IgD-negative memory B cell (primary cell): ENCODE measurements at regions not wholly inside any gene's neighbourhood (a gene's known extent, or its start where the extent isn't known, plus 50 kb on each side); places are given as distances from the start of the nearest gene placed in this dataset.
A peak's percentile ranks its signal among the peaks of the same experiment; 100 is the strongest.

ENCODE experiments used
- H3K27ac Mint-ChIP-seq, 3 donors: one replicate each; pipeline ENCODE4 v1.8.0; 2020 to 2022; ENCODE audit warnings: mild to moderate bottlenecking in 3 of 3, mixed read lengths in 3 of 3, moderate library complexity in 1 of 3
- H3K27me3 Mint-ChIP-seq: one replicate; pipeline ENCODE4 v1.8.0; 2021; ENCODE audit warnings: mixed read lengths
- H3K36me3 Mint-ChIP-seq: one replicate; pipeline ENCODE4 v1.8.0; 2020; ENCODE audit warnings: mild to moderate bottlenecking, mixed read lengths
- H3K4me1 Mint-ChIP-seq, 3 donors: one replicate each; pipeline ENCODE4 v1.8.0; 2020 to 2022; ENCODE audit warnings: mixed read lengths in 3 of 3, mild to moderate bottlenecking in 1 of 3
- H3K4me3 Mint-ChIP-seq, 4 donors: one replicate each; pipeline ENCODE4 v1.8.0; 2020 to 2022; ENCODE audit warnings: mild to moderate bottlenecking in 4 of 4, mixed read lengths in 4 of 4, moderate library complexity in 3 of 4
- H3K9me3 Mint-ChIP-seq, 3 donors: one replicate each; pipeline ENCODE4 v1.8.0; 2020 to 2021; ENCODE audit warnings: mixed read lengths in 3 of 3, mild to moderate bottlenecking in 1 of 3

DNA sequence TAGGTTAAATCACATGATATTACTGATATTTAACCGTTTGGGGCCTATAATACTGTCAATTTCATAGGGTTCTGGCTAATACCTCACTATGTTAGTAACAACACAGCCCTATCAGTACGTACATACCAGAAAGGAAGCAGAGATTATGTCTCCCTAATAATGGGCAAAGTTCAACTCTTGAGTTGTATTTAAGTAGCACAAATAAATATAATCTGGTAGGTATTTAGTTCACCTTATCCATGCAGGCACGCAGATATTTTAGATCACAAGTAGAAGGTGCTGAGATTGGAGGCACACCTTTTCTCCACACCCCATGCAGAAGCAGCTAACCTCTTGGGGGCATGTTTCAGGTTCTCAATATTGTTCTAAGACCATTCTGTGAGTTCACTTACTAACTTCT, 118.9 kb downstream of the IRS1 start:
- H3K27ac Mint-ChIP-seq: no peak overlapping the region
- H3K4me3 Mint-ChIP-seq: no peak overlapping the region
- H3K9me3 Mint-ChIP-seq: peaks cover 0 to 4% (median 0%) of the 10 kb centered on the region in 3 donors
- H3K27me3 Mint-ChIP-seq: peaks cover 4% of the 10 kb centered on the region
- peaks cover 2% of the 10 kb centered on the region for H3K36me3 Mint-ChIP-seq
- H3K4me1 Mint-ChIP-seq: no peaks in the 10 kb centered on the region

DNA sequence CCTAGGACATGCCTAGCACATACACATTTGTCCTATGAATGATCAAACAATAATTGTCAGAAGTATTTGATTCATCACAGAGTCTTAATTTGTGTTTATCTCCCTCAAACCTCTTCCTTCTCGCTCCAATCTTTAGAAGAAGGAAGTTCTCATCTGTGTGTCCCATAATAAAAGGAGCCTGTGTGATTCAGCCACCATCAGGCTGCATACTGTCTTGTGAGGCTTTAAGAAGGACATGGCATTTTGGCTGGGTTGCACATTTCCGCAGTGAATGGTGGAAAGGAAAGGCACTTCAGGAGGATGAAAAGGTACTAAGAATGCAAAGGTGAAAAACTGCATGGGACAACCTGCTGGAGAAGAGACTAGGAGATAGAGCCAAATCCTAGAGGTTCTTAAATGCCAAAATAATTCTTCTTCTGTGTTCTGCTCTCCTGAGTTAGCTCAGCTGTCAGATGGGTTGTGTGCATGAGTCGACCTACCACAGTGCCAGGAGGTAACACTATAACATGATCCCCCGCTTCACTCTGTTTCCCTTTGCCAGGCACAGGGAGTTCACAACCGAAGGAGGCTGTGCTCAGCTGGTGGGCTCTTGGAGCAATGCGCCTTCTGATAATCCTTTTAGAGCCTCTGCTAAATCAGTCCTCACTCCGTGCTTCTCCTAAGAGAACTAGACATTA, 120.1 kb downstream of the IRS1 start:
- H3K27me3 Mint-ChIP-seq: peaks cover 3% of the 10 kb centered on the region
- H3K9me3 Mint-ChIP-seq: no peaks in the 10 kb centered on the region
- H3K27ac Mint-ChIP-seq: no peak overlapping the region
- peaks cover 2% of the 10 kb centered on the region for H3K36me3 Mint-ChIP-seq
- no peak overlapping the region for H3K4me3 Mint-ChIP-seq
- H3K4me1 Mint-ChIP-seq: no peaks in the 10 kb centered on the region

DNA sequence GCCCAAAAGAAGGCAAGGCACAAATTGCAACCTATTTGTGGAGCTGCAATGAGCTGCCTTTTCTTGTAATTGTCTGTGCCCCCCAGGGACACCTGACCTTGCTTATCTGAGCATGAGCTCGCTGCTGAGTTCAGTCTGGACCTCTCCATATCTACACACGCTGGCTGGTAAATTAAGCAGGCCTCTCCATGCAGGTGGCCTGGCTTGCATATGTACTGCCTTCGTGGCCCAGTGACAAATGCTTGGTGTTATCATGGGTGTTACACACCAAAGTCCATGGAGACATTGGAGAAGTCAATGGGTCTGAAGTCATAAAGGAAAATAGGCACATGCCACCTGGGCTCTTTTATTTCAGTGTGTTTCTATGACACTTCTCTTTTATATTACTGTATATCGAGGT, 121.2 kb downstream of the IRS1 start:
- H3K4me3 Mint-ChIP-seq: no peak overlapping the region
- H3K27me3 Mint-ChIP-seq: peaks cover 3% of the 10 kb centered on the region
- no peaks in the 10 kb centered on the region for H3K9me3 Mint-ChIP-seq
- H3K36me3 Mint-ChIP-seq: peaks cover 2% of the 10 kb centered on the region
- no peak overlapping the region for H3K27ac Mint-ChIP-seq
- H3K4me1 Mint-ChIP-seq: no peaks in the 10 kb centered on the region

DNA sequence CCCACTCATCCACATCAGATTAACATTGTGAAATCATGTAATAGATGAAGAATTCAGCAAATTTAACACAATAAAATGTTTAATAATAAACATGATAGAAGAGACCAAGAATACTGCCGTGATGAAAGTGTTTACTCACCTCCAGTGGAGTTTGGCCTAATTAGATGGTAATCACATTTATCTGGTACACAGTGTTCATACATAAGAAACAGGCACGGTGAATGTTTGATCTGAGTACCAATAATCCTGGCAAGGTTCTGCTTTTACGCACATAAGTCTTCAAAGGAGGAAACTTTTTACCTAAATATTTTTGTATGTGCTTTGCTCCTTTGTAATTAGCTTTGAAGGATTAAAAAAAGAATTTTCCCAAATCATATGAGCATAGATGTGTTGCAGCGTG, 122.5 kb downstream of the IRS1 start:
- Mint-ChIP-seq H3K9me3 (peaks cover 0 to 2% (median 0%) of the 10 kb centered on the region in 3 donors), H3K27ac (no peak overlapping the region), H3K27me3 (peaks cover 4% of the 10 kb centered on the region), H3K36me3 (peaks cover 2% of the 10 kb centered on the region), H3K4me3 (no peak overlapping the region), H3K4me1 (peaks cover 0 to 1% (median 0%) of the 10 kb centered on the region in 3 donors)

DNA sequence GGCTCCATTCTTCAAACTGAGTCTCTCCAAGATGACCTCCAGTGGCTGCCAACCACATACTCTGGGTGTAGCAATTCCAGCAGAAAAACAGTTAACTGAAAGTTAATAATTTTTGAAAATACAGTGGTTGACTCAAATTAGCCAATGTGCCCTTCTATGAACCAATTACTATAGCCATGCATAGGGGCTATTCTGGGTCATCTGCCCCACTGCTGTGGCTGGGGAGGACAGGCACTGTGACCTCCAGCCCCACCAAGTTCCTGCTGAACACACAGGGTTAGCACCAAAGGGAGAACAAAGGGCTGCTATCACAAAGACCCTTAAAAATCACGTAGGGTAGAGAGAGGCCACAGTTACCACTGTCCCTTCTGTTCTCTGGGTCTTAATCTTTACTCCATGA, 123.0 kb downstream of the IRS1 start:
- H3K27ac Mint-ChIP-seq: no peak overlapping the region
- peaks cover 7% of the 10 kb centered on the region for H3K27me3 Mint-ChIP-seq
- peaks cover 0 to 2% (median 0%) of the 10 kb centered on the region in 3 donors for H3K9me3 Mint-ChIP-seq
- peaks cover 2% of the 10 kb centered on the region for H3K36me3 Mint-ChIP-seq
- H3K4me3 Mint-ChIP-seq: no peak overlapping the region
- peaks cover 0 to 1% (median 0%) of the 10 kb centered on the region in 3 donors for H3K4me1 Mint-ChIP-seq

DNA sequence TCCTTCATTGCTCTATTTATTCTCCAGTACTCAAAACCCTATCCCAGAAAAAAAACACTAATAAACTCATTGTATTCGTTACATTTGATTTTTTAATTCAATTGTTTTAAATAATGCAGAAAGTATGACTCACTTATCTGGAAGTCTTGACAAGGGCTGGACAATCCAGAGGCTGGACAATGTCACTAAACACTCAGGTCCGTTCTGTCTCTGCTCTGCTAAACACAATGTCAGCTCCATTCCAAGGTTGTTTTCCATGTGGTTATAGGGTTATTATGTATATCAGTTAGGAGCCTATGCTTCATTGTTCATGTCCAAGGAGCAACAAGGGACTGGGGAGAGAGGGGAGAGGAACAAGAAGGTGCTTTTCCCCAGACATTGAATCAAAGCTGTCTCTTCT, 125.5 kb downstream of the IRS1 start:
- Mint-ChIP-seq H3K36me3 (no peaks in the 10 kb centered on the region), H3K27me3 (peaks cover 9% of the 10 kb centered on the region), H3K4me3 (no peak overlapping the region), H3K4me1 (peaks cover 0 to 1% (median 0%) of the 10 kb centered on the region in 3 donors), H3K9me3 (peaks cover 0 to 2% (median 0%) of the 10 kb centered on the region in 3 donors), H3K27ac (no peak overlapping the region)

DNA sequence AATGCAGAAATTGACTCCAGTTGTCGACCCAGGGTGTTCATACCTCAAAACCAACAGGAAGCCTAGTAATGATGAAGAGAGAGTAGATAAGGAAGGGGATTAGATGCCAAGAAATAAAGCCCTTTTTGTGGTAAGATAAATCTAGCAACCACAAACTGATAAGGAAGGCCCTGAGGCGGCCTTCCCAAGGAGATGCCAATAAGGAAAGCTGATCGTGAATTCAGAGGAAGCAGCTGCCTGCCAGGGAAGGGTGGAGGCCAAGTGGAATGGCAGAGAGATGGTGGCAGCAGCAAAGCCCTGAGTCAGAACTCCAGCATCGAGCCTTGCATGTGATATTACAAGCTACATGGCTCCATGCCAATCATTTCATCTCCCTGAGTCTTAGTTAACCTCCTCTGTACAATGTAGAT, 126.3 kb downstream of the IRS1 start:
- peaks cover 0 to 1% (median 0%) of the 10 kb centered on the region in 3 donors for H3K4me1 Mint-ChIP-seq
- H3K9me3 Mint-ChIP-seq: peaks cover 0 to 2% (median 0%) of the 10 kb centered on the region in 3 donors
- H3K4me3 Mint-ChIP-seq: no peak overlapping the region
- H3K27me3 Mint-ChIP-seq: peaks cover 9% of the 10 kb centered on the region
- H3K27ac Mint-ChIP-seq: peak overlapping the region in 1 of 3 donors; percentile 24
- H3K36me3 Mint-ChIP-seq: no peaks in the 10 kb centered on the region

DNA sequence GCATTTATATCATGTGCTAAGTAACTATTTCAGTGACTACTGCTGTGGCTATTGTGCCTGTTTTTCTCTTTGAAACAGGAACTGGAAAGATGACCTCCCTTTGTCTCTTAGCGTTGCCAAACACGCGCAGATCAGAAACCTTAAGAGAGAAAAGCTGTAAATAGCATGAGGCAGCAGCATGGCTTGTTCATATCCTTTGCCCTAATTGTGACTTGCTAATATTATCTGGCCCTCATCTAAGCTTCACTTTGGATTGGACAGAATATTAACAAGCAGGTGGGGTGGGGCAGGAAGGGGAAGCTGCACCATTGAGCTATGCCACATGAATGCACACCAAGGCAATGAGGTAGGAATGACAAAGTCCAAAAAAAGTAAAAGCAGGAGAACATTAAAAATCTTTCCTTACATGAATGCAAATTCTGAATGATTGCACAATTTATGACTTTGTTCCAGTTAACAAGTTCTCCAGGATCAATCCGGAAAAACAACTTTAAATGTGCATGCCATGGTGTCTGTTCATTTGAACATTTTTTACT, 128.4 kb downstream of the IRS1 start:
- H3K4me3 Mint-ChIP-seq: no peak overlapping the region

DNA sequence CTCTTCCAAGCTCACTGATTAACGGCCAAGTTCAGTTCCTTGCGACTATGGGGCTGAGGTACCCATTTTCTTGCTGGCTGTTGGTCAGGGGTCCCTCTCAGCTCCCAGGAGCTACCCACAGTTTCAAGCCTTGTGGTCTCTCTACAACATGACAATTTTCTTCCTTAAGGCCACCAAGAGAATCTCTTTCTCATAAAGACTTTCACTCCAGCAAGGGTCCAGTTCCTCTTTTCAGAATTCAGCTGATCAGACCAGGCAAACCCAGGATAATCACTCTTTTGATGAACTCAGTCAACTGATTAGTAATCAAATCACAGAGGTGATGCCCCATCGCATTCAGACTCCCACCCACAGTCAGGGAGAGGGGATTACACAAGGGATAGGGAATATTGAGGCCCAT, 129.7 kb downstream of the IRS1 start:
- Mint-ChIP-seq H3K27ac (no peak overlapping the region), H3K4me3 (no peak overlapping the region), H3K4me1 (peaks cover 0 to 1% (median 0%) of the 10 kb centered on the region in 3 donors), H3K27me3 (peaks cover 11% of the 10 kb centered on the region), H3K9me3 (peaks cover 0 to 2% (median 0%) of the 10 kb centered on the region in 3 donors), H3K36me3 (peaks cover 2% of the 10 kb centered on the region)

More for the DNA sequence above, 128.4 kb downstream of the IRS1 start:
- H3K36me3 Mint-ChIP-seq: no peaks in the 10 kb centered on the region
- peaks cover 9% of the 10 kb centered on the region for H3K27me3 Mint-ChIP-seq
- peak overlapping the region in 1 of 3 donors; percentile 6 for H3K27ac Mint-ChIP-seq
- peaks cover 0 to 2% (median 0%) of the 10 kb centered on the region in 3 donors for H3K9me3 Mint-ChIP-seq
- H3K4me1 Mint-ChIP-seq: peaks cover 0 to 1% (median 0%) of the 10 kb centered on the region in 3 donors

DNA sequence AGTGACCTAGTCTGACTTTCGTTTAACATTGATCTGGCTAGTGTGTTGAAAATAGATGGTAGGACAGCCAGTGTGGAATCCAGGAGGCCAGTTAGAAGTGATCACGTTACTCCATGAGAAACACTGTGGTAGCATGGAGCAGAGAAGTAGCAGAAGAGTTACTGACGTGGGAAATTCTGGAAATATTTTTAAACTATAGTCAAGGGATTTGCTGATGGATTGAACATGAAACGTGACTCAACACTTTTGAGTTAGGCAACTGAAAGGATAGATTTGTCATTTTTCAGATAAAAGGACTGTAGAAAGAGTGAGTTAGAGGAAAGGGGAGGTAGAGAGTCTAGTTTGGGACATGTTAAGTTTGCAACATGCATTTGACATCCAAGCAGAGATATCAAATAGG, 130.4 kb downstream of the IRS1 start:
- no peak overlapping the region for H3K27ac Mint-ChIP-seq
- peaks cover 0 to 2% (median 0%) of the 10 kb centered on the region in 3 donors for H3K9me3 Mint-ChIP-seq
- no peak overlapping the region for H3K4me3 Mint-ChIP-seq
- peaks cover 0 to 1% (median 0%) of the 10 kb centered on the region in 3 donors for H3K4me1 Mint-ChIP-seq
- H3K27me3 Mint-ChIP-seq: peaks cover 14% of the 10 kb centered on the region
- H3K36me3 Mint-ChIP-seq: peaks cover 2% of the 10 kb centered on the region

DNA sequence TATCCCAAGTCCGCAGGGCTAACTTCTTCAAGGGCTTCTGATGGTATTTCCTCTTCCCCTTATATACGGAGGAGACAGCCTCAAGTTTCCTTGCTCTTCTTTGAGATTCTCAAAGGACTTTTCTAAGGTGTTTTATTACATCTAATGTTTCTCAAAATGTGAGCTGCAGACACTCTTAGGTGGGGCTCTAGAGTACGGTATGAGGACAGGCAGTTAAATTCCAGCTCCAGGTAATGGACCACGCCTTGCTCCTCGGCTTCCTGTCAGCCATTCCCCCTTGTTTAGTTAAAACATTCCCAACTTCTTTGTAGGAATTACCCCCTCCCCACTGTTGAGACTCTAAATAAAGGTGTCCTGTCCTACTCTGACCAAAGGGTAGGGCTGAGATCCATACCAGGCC, 131.9 kb downstream of the IRS1 start:
- Mint-ChIP-seq H3K4me3 (no peak overlapping the region), H3K4me1 (no peaks in the 10 kb centered on the region), H3K27me3 (peaks cover 9% of the 10 kb centered on the region), H3K27ac (no peak overlapping the region), H3K36me3 (peaks cover 2% of the 10 kb centered on the region), H3K9me3 (peaks cover 0 to 1% (median 0%) of the 10 kb centered on the region in 3 donors)

DNA sequence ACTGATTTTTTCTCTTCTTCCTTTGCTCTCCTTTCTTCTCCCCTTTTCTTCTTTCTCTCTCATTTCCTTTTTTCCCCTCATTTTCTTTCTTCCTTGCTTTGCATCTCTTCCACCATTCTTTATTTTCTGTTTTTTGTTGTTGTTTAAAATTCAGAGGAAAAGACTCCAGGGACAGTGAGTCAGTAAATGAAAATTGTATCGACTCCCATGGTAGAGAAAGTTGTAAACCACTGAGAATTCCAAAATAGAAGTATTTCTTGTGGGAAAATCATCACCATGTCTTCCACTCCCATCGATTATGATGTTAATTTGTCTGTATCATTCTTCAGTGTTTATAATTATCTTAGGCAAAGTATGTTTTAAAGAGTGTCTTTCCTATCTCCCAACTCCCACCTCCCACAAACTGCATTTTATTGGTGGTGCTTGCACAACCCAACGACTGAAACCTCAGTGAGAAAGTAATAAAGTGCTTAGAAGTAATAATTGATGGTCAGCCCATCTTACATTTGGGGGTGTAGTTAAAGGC, 134.3 kb downstream of the IRS1 start:
- H3K27me3 Mint-ChIP-seq: peaks cover 5% of the 10 kb centered on the region
- no peak overlapping the region for H3K4me3 Mint-ChIP-seq
- H3K36me3 Mint-ChIP-seq: peaks cover 2% of the 10 kb centered on the region
- peak overlapping the region in 1 of 3 donors; percentile 63 for H3K27ac Mint-ChIP-seq
- H3K9me3 Mint-ChIP-seq: peaks cover 0 to 1% (median 0%) of the 10 kb centered on the region in 3 donors
- no peaks in the 10 kb centered on the region for H3K4me1 Mint-ChIP-seq

DNA sequence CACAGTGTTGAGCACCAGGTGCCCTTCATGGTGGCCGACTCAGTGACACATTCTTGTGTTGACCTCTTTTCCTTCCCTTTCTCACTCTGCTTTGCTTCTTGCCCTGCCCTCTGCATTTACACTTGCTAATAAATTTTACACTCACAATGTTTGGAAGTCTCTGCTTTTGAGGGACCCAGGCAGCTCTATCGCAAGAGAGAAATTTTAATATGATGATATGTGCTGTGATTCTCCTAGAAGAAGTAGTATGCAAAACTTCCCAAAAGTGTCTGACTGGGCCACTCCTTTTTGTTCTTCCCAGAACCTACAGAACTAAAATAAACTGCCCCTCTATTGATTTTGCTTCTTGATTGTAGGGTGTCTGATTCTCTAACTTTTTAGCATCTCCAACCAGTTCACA, 135.0 kb downstream of the IRS1 start:
- H3K27me3 Mint-ChIP-seq: peaks cover 5% of the 10 kb centered on the region
- H3K9me3 Mint-ChIP-seq: peaks cover 0 to 1% (median 0%) of the 10 kb centered on the region in 3 donors
- H3K27ac Mint-ChIP-seq: peak overlapping the region in 1 of 3 donors; percentile 63
- H3K4me1 Mint-ChIP-seq: no peaks in the 10 kb centered on the region
- H3K4me3 Mint-ChIP-seq: no peak overlapping the region
- H3K36me3 Mint-ChIP-seq: peaks cover 2% of the 10 kb centered on the region

DNA sequence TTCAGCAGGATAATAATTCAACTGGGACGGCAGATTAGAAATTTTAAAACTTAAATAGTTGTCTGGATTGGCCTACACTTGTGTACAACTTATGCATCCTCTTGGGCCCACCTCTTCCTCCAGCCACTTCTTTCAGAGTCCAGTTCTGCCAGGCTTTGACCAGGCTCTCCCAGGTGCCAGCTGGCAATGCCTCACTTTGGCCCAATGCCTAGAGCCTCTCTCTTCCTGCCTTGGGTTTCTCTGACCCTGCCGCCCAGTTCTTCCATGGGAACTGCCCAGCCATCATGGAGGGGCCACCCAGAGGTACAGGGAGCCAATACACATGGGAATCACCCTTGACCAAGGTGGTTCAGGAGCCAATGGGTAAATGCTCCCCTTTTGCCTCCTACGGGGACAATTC, 135.5 kb downstream of the IRS1 start:
- Mint-ChIP-seq H3K36me3 (peaks cover 2% of the 10 kb centered on the region), H3K27me3 (peaks cover 5% of the 10 kb centered on the region), H3K9me3 (peaks cover 0 to 1% (median 0%) of the 10 kb centered on the region in 3 donors), H3K4me1 (no peaks in the 10 kb centered on the region), H3K4me3 (no peak overlapping the region), H3K27ac (peak overlapping the region in 1 of 3 donors; percentile 63)

DNA sequence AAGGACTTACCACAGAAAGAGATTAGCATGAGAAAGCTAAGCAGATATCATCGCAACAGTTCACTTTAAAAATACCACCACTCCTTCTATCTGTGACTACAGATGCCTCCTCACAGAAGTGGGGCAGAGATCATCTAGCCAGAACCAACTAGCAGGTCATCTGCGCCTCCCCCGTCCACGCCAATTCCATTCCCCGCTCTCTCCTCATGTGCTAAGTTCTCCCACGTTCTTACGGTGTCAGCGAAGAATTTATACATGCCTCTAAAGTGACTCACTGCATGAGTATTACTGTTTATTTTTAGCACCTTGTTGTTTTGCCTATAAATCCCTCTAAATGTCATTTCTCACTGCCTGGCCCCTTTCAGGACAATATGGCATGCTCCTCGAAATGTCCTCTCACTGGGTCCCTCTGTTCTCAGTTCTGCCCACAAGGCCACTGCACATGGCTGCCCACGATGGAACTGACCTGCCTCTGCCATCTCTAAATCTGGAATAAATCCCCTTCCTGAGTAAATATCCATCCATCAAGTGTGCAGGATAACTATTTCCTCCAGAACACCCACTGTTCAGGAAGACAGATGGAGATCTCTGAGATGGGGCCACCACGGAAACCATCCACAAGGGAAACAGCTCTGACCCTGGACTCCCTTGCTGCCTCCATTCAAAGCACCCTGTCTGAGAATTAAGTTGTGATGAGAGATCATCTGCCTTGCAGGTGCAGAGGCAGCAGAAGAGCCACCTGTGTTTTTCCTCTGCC, 137.7 kb downstream of the IRS1 start:
- peaks cover 2% of the 10 kb centered on the region for H3K36me3 Mint-ChIP-seq
- H3K27me3 Mint-ChIP-seq: peaks cover 5% of the 10 kb centered on the region
- no peaks in the 10 kb centered on the region for H3K4me1 Mint-ChIP-seq
- H3K27ac Mint-ChIP-seq: no peak overlapping the region
- peaks cover 0 to 5% (median 0%) of the 10 kb centered on the region in 3 donors for H3K9me3 Mint-ChIP-seq
- H3K4me3 Mint-ChIP-seq: no peak overlapping the region
